ENCODE measurements at regions not wholly inside any gene's neighbourhood (a gene's known extent, or its start where the extent isn't known, plus 50 kb on each side); places are given as distances from the start of the nearest gene placed in this dataset.

DNA sequence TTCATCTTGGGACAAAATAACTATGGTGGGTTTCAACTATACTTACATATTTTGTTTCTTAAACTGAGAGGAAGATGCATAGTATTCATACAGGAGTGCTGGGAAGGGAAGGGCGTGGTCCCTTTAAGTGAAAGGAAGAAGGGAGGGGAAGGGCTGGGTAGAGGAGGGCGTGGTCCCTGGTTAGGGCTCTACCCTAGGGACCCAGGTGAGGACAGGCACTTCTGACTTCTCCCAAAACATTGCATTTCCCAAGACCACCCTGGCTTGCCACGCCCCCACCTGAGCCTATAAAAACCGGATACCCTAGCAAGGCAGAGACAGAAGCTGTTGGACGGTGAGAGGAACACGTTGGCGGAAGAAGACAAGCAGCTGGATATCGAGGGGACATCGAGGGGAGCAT lies 157.6 kb upstream of the PLXNA4 start:
- ATAC-seq, result no peak

DNA sequence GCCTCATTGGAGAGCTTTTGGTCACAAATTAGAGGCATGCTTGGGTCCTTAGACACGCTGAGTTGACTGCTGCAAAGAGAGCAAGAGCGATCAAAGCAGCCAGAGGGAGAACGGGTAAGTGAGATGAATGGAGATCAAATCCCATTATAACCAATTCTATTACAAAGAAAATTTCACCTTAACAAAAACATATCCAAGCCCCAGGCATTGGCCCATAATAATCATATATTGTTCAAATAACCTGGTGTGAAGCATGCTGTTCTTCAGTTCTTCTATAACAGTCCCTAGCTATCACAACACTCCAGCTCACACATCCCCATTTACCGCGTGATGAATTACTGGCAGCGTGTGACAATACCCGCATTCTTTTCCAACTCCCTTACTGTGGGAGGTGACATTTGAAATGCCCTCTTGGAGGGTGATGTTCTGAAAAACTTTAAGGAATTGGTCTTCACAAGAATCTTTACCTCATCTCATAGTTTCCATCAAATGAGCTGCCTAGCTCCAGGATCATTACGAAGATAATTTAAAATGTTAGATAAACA lies 156.1 kb upstream of the PLXNA4 start:
- no peak for ATAC-seq

DNA sequence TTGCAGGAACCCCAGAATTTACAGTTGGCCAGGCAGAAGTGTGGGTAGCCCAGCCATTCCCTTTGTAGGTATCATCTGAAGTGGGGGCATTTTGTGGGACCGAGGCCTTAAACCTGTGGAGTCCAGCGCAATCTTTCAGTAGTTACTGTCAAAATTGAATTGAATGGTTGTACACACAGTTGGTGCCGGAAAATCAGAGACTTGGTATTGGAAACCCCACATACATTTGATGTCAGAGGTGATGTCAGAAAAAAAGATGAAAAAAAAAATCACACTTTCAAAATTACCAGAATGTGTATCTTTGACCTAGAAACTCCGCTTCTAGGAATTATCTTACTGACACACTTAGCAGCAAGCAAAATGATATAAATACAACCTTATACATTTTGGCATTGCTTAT lies 153.8 kb upstream of the PLXNA4 start:
- no peak for ATAC-seq

DNA sequence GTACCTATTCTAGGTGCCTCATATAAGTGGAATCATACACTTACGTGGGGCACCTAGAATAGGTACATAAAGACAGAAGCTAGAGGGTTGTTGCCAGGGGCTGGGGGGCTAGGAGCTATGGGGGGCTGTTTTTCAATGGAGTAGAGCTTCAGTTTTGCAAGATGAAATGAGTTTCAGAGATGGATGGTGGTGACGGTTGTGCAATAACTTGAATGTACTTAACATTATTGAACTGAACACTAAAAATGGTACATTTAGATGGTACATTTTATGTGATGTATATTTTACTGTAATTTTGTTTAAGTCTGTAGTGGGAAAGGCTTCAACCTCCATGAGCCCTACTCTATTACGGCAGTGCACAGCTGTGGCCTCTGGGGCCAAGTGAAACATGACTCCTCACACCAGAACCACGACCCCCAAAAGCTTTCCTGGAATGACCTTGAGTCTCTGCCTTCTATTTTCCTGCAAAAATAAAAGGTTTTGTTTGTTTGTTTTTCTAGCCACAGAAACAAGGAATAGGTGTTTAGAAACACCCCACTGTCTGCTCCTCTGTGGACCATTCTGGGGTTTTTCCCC lies 147.3 kb upstream of the PLXNA4 start:
- no peak for ATAC-seq

DNA sequence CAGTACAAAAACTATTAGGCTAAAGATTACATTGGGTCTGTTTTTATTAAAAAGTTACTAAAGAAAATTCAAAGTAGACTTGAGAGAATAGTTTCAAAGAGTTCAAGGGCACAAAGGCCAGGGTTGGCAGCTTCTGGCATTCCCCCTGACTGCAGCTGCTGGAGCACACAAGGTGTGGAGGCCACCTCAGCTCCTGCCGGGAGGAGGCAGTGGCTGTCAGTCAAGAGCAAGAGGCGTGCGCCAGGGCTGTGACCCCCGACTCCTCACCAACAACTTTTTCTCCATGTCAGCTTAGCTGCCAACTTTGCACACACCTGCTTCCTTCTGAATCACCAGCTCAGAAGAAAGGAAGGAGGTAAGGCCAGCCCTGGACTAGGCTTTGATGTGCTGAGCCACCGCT lies 144.6 kb upstream of the PLXNA4 start:
- ATAC-seq, result no peak

DNA sequence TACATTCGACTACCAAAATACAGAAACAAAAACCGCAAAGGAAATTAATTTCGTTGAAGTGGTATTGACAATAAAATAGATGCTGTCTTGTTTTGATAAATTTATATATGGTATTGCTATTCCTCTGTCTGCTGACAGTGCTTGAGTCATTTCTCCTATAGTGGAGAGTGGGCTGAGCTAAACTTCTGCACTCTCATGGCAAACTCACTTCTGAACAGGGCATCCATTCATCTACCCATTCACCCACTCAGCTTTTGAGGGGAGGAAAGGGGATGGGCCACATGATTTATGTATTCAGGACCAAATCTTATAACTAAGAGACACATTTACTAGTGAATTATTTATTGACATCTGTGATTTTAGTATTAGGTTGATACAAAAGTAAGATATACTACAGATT lies 137.6 kb upstream of the PLXNA4 start:
- ATAC-seq, result no peak

DNA sequence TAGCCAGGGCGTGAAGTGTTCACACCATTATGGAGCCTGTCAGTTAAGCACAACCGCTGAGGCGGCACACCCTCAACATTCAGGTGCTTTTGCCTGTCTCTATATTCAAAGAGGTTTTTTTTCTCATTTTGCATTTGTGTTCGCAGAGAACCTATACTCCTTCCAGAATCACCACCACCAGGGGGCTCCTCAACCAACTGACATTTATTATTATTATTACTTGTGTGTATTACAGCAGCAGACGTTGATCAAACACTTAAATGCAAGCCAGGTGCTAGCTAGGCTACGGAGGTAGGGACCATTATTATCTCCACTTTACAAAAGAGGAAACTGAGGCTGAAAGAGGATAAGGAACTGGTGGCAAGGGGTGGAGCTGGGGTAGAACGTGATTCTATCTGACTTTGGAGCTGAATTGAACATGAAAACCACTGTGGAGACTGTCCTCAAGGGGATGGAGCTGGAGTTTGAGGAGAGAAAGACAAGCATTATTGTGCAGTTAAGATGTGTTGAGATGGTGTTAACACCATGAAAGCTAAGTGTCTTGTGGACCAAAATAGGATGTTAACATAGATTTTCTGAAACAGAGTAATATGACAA lies 133.8 kb upstream of the PLXNA4 start:
- ATAC-seq, result no peak

DNA sequence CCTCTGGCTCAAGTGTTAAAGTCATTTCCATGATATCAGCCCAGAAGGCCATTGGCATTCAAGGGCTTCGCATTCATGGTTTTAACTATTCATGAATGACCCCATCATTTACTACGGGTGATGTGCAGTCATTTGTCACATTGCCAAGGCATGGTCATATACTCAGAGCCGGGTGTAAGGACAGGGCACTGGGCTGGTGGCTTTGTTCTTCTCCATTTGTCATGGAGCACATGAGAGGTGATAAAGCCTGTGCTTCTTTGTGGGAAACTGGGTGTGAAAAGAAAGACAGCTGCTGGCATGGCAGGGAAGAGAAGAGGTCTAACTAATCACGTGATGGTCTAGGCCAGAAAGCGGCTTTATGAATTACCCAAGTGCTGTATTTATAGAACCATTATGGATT lies 132.2 kb upstream of the PLXNA4 start:
- no peak for ATAC-seq

DNA sequence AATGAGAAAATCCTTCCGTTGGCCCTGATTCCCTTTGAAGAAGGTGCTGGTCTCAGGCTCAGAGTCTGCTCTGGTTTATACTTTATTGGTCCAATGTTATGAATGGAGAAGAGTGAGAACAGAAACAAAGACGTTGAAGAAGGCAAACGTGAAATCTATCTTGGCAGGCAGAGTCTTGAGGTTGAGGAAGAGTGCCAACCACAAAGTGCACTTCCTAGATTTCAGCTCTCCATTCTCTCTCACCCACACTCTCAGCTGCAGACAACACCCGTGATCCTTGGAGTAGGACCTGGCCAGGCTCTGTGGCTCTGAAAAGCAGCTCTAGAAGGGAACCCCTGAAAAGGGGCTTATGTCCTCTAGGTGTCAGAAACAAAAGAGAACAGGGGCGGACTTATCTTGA lies 128.9 kb upstream of the PLXNA4 start:
- ATAC-seq, result no peak

DNA sequence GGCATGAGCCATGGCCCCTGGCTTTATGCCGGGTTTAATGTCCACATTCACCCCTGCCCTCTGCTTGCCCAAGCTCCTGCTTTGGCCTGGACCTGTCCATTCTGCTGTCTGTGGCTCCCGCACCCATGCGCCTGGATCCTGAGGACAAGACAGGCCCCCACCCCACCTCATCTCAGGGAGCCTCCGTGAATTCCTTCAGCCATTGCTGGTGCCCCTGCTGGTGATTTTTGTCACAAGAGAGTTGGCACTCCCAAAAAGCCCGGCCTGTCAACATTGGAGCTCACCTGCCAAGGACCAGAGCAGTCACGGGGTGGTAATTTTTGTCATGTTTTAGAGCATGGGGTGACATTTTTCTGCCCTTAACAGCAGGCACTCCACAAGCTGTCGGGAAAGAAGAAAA lies 127.5 kb upstream of the PLXNA4 start:
- ATAC-seq, result no peak

DNA sequence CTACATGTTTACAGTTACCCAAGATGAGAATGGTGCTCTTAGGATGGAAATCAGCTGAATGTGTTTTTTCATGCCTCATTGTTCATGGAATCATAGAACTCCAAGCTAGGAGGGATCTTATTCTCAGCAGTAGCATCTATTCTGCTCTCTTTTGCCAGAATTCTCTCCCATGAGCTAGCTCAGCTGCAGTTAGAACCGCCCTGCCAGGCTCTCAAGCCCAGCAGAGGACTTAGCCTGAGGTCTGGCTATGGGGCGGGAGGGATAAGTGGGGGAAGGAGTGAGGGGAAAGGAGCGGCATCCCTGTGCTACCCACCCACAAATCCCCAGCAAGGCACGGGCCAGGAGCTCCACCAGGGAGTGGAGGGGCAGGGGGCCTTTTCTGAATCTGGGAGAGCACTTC lies 120.7 kb upstream of the PLXNA4 start:
- ATAC-seq, result no peak

DNA sequence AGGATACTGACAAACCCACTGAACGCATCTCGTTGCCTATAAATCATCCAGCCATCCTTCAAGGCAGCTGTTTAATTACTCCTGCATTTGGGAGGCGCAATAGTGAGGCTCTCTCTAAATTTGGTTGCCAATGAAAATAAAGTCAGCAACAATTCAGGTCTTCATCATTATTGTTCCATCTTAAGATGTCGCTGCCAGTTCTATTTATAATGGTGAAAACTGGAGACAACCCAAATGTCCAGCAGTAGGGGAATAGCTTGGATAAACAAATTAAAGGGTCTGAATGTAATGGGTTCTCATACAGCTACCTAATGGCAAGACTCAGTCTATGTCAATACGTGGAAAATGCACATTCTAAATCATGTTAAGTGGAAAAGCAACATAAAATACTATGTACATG lies 120.1 kb upstream of the PLXNA4 start:
- no peak for ATAC-seq

DNA sequence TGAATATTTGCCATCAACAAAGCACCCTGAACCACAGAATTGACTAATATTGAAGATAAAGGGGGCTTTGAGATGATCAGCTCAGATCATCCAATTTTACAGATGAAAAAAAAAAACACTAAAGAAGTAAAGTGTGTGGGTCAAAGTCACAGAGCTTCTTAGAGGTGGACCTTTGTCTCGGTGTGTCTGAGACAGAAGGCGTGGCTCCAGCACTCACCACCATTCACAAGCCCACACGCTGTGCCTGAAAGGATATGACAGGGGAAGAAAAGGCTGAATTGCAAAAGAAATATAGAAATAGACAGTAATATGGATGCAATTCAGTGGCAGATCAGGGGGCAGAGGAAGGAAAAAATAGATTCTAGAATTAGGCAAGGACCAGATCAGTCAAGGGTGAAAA lies 114.9 kb upstream of the PLXNA4 start:
- no peak for ATAC-seq

DNA sequence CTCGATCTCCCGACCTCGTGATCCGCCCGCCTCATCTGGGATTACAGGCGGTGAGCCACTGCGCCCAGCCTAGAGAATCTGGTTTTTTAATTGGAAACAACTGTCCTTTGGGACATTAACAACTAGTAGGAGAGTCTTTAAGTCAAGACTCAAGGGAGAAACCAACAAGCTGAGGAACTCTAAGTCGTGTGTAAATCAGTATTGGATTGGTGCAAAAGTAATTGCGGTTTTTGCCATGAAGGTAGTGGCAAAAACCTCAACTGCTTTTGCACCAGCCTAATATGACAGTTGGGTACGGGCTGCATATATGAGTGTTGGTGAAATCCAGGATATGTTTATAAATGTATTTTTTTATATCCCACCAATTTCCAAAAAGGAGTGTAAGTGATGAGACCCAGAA lies 113.9 kb upstream of the PLXNA4 start:
- ATAC-seq, result no peak

DNA sequence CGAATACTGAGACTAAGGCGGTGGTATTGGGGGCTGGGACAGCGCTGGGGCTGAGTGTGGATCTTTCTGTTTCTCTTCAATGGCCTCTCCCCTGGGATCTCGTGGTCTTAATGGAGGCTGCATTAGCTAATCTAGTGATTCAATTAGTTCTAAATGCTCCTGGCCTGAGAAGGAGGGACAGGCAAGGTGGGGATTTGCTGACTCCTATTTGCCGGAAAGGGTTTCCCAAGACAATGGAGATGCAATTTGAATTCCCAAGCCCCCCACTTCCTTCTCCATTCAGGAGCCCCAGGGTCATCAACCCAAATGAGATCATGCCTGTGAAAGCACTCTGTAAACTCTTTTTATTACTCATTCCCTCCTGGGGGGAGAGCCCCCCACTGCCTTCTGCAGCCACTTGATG lies 111.7 kb upstream of the PLXNA4 start:
- ATAC-seq, result no peak

DNA sequence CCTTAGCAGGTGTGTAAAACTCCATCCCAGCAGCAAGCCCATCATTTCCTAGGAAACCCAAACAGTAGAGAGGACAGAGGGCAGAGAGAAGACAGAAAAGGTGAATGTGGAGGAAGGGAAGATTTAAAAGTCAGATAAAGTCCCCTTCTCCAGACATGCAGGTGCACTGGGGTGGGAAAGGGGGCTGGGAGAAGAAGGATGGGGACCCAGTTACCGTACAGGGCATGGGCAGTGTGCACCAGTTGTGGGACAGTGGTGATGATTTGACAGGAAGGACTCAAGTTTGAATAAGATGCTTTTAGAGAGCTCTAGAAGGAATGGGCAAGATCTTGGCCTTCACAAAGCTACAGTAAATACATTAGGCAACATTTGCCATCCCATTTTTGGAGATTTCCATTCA lies 110.7 kb upstream of the PLXNA4 start:
- ATAC-seq, result no peak

DNA sequence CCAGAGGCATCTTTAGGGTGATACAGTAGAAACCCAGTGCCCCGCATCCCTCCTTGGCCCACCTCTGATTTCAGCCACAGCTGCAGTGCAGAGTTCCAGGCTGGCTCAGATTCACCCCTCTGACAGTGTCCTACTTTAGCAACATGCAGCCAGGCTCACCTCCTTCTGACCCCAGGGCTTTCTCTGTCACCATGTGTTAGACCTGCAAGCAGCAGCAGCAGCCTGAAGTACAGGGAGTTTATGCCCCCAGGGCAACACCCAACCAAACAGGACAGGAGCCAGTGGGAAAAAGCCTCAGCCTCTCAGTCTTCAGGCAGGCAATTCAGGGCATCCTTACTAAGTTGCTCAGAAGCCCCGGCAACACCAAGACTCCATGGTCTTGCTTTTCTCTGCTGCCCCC lies 109.0 kb upstream of the PLXNA4 start:
- no peak for ATAC-seq

DNA sequence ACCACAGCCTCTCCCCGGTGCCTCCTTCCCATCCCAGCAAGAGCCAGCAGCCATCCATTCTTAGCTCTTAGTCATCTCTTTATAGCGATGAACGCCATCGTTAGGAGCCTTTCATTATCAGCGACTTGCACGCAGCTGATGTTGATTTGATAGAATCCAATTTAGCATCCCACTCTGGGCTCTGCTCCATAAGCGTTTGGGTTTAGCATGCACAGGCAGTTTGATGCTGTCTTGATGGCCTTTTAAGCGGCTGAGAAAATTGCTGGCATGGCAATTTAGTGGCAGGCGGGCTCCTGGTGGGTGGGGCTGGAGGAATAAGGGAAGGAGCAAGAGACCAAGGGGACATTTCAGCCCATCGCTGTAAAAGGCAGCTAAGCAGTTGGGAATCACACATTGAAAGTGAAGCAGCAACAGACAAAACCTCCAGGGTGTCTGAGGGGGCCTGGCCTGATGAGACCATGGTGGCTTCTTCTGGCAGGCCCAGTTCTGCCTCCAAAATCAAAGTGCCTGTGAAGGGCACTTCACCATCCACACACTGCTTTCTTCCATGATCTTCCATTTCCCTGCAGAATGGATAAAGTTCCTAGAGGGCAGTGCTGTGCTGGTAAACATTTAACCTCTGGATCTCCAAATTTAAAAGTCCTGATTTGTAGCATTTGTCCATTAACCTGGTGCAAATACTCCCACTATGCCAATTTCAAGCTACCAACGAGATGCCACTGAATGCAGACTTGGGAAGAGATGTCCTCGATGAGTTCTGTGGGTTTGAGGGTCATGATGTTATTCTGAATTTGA lies 107.8 kb upstream of the PLXNA4 start:
- ATAC-seq, result no peak

DNA sequence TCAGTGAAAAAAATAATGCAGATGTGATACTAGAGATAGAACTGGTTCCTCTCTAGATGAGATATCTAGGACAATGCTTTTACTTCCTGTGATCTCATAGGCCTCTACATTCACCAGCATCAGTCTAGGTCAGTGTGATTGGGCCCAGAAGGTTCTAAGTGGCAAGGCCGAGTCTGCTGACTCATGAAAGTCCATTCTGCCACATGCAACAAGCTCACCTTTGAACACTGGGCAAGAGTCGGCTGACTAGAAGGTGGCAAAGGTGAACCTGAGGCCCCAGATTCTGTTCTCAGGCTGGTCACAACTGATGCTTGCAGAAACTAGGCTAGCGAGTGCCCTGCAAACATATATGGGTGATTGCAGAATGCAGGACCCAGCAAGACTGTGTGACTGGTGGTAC lies 105.7 kb upstream of the PLXNA4 start:
- no peak for ATAC-seq

DNA sequence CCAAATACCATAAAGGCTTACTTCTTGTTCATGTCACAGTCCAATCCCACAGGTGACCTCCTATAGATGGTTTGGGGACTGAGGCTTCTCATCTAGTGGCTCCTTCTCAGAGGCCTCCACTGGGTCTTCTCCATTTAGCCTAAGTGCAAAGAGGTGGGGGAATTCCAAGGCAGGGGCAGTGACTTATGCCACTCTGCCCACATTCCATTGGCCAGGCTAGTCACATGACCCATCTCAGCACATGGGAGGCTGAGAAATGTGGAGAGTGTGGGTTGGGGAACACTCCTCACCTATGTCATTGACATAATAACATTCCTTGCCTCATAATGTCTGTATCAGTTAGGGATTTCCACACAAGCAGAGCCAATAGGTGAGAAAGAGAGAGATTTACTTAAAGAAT lies 104.3 kb upstream of the PLXNA4 start:
- no peak for ATAC-seq

DNA sequence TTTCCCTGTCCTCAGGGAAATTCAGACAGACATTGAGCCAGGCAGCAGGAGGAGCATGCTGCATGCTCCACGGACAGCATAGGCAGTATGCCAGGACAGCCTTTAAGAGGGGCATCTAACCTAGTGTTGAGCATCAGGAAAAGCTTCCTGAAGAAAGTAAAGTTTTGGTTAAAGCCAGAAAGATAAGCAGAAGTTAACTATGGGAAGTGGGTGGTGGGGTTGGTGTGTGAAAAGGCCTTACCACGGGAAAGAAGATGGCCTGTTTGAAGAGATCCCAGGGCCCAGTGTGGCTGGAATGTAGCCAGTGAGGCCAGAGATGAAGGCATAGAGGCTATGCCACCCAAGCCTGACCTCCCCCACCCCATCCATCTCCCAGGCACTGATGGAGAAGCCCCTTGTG lies 102.4 kb upstream of the PLXNA4 start:
- ATAC-seq, result no peak

DNA sequence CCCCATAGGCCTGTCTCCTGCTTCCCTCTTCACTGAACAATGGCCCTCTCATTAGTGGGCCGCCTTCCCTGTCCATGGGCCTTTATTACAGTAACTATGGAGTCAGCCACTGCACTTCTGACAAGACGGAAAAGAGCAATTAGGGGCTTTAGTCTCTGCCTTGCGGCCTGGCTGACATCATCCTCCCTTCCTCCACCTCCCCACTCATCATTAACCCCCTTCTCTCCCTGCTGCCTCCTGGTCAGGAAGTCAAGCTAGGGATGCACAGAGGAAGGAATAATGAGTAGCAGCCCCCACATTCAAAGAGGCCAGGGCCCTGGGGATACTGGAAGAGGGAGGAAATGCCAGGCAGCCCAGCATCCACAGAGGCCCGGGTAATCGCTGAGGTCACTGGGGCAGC lies 101.6 kb upstream of the PLXNA4 start:
- no peak for ATAC-seq

DNA sequence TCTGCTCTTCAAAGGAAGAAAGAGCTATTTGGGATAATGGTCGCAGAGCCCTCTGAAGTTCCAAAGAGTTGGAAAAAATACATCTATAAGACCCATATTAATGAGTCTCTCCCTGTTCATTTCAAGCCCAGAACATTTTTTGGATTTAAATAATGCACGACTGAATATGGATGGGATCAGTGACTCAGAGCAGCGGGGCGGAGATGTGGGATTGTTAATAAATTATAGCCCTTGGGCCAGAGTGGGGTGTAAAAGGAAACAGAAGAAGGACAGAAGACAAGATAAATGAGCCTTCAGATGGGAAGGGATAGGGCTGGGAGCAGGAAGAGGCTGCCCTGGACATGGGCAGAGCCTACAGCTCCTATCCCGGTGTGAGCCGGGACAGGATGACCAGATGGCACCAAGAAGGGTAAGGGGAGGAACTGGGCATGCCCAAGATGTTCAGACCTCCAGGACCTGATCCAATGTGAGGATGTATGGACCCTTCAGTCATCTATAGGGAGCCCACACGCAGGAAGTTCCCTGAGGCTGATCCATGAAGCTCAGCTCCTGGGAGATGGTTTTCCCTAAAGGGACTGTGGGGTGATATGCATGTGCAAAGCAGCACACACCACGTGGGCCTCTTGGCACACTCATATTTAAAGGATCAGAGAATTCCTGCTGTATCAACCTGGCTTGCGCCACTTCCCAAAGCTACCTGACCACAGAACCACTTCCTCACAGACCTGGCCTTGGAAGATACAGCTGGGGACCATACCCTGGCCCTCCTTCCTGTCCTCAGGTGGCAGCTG lies 96.1 kb upstream of the PLXNA4 start:
- ATAC-seq, result no peak

Measured in esophagus mucosa (tissue), 1 donor.